ENCODE measurements at regions not wholly inside any gene's neighbourhood (a gene's known extent, or its start where the extent isn't known, plus 50 kb on each side); places are given as distances from the start of the nearest gene placed in this dataset.

- no peaks in the 10 kb centered on the region for H3K36me3 ChIP-seq
- H3K4me3 ChIP-seq: no peak overlapping the region
- peaks cover 4% of the 10 kb centered on the region for H3K4me1 ChIP-seq (ENCODE audit: insufficient read depth)
- no peak overlapping the region for H3K27ac ChIP-seq
- H3K9me3 ChIP-seq: no peaks in the 10 kb centered on the region
- DNase-seq: no peak
- TF ChIP-seq CTCF (IDR thresholded peaks at IDR 0.05) (no peak), POLR2A (IDR thresholded peaks at IDR 0.05) (no peak), EP300 (IDR thresholded peaks at IDR 0.05) (no peak)
- no peaks in the 10 kb centered on the region for H3K27me3 ChIP-seq
- intact Hi-C loops (cut with DNase I): no loop called here
- WGBS, 3 donors: 80 to 85% (median 81%) methylated on average over 3 of the region's 3 CpGs
These were observed 218.0 kb upstream of the OSR1 start for GRCh38 chr2:19576411-19576810.

DNA sequence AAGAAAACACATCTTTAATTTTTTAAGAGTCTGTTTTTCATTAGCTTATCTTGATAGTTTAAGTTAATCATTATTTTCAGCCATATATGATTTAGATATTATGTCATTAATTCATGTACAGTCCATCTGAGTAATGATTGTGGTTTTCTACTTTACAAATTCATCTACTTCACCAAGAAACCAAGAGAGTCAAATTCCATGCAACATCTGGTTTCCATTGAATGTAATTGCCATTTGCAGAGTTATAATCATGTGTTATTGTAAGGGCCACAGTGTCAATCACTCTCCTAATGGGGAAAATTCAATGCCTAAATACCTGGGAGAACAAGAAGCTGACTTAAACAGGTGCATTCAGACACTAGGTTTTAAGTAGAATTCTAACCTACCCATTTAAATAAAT lies 217.2 kb upstream of the OSR1 start:
- H3K4me3 ChIP-seq: no peak overlapping the region
- no peak for TF ChIP-seq CTCF (IDR thresholded peaks at IDR 0.05)
- no peak overlapping the region for H3K27ac ChIP-seq
- H3K36me3 ChIP-seq: no peaks in the 10 kb centered on the region
- intact Hi-C loops (cut with DNase I): no loop called here
- H3K4me1 ChIP-seq (ENCODE audit: insufficient read depth): peaks cover under 1% of the 10 kb centered on the region
- no peaks in the 10 kb centered on the region for H3K9me3 ChIP-seq
- H3K27me3 ChIP-seq: no peaks in the 10 kb centered on the region
- no peak for DNase-seq

DNA sequence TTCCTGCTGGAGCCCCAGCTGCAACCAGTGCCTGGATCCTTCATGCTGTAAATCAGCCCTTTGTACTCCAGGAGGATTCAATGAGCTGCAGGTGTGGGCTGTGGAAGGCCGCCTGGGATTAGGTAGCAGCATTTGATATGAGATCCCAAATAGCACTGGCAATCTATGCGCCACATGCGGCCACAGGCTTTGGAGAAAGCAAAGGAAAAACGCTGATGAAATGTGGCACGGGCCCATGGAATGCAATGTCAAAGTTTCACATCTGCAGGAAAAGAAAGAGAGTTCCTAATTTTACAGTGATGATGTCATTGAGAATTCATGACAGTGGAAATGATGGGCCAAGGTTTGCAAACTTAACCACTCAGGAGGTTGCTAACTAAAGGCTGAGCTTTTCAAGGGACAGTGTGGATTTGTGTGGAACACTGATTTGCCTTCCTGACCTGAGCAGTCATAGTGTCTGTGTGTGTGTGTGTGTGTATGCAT lies 216.4 kb upstream of the OSR1 start:
- no peak for TF ChIP-seq POLR2A (IDR thresholded peaks at IDR 0.05)
- TF ChIP-seq EP300 (IDR thresholded peaks at IDR 0.05): no peak
- TF ChIP-seq CTCF (IDR thresholded peaks at IDR 0.05): no peak
- Histone ChIP-seq H3K4me3 (no peak overlapping the region), H3K27ac (no peak overlapping the region), H3K9me3 (no peaks in the 10 kb centered on the region), H3K27me3 (no peaks in the 10 kb centered on the region), H3K36me3 (no peaks in the 10 kb centered on the region), H3K4me1 (ENCODE audit: insufficient read depth) (no peaks in the 10 kb centered on the region)
- intact Hi-C loops (cut with DNase I): no loop called here
- WGBS, 3 donors: 22 to 37% (median 24%) methylated on average over 5 of the region's 5 CpGs
- peak in 2 of 5 donors; percentile 24 to 47 for DNase-seq

DNA sequence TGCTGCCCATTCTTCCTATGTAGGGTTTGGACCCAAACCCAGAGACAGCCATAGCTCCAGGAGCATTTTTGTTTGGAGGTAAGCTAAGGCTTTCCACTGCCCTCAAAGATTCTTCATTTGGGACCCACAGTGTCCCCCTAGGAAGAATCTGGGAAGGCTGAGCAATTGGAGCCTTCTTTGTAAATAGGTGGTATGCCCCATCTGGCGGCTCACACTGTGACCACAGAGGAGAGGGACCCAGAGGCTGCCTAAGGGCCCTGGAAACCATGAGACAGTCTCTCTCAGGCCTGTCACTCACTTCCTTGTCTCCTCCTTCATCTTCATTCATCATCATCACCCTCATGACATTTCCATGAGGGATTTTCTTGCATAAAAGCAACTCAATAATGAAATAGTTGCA lies 215.4 kb upstream of the OSR1 start:
- WGBS, 3 donors: 94% methylated on average over 1 of the region's 1 CpG
- intact Hi-C loops (cut with DNase I): no loop called here
- Histone ChIP-seq H3K4me3 (no peak overlapping the region), H3K27me3 (no peaks in the 10 kb centered on the region), H3K9me3 (no peaks in the 10 kb centered on the region), H3K4me1 (ENCODE audit: insufficient read depth) (no peaks in the 10 kb centered on the region), H3K36me3 (no peaks in the 10 kb centered on the region), H3K27ac (no peak overlapping the region)
- DNase-seq: no peak
- no peak for TF ChIP-seq POLR2A (IDR thresholded peaks at IDR 0.05)
- no peak for TF ChIP-seq CTCF (IDR thresholded peaks at IDR 0.05)
- no peak for TF ChIP-seq EP300 (IDR thresholded peaks at IDR 0.05)

DNA sequence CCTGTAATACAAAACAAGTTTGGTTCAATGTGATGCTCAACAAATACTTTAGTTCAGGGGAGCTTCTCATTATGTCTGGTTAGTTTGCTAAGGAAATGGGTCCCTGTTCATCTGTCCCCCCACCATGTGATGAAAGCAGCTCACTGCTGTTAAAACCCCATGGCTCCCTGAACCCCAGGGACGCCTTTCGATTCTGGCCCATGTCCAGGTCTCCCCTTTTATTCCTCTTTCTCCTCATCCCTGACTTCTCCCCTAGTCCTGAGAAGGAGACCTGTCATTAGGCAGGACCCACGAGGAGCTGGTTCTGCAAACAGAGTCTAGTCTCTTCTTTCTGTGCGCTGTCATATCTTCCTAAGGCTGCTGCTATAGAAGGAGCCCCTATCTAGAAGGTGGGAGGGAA lies 213.3 kb upstream of the OSR1 start:
- no peak for DNase-seq
- H3K9me3 ChIP-seq: no peaks in the 10 kb centered on the region
- 58 to 70% (median 62%) methylated on average over 4 of the region's 4 CpGs for WGBS, 3 donors
- TF ChIP-seq CTCF (IDR thresholded peaks at IDR 0.05) (no peak), EP300 (IDR thresholded peaks at IDR 0.05) (no peak)
- no peak overlapping the region for H3K27ac ChIP-seq
- H3K4me1 ChIP-seq (ENCODE audit: insufficient read depth): no peaks in the 10 kb centered on the region
- H3K4me3 ChIP-seq: no peak overlapping the region
- no peaks in the 10 kb centered on the region for H3K27me3 ChIP-seq
- intact Hi-C loops (cut with DNase I): no loop called here
- no peaks in the 10 kb centered on the region for H3K36me3 ChIP-seq
